ENCODE measurements at regions not wholly inside any gene's neighbourhood (a gene's known extent, or its start where the extent isn't known, plus 50 kb on each side); places are given as distances from the start of the nearest gene placed in this dataset.

- intact Hi-C loops (cut with DNase I) = loop anchor here in 1 of 4 donors (10.0 kb wide), 1 partner anchor 125 kb away; no protein-coding TSS in a partner anchor
- WGBS, 3 donors = 89 to 92% (median 90%) methylated on average over 4 of the region's 4 CpGs
Observed at GRCh38 chr3:31409389-31409788, 123.3 kb upstream of the STT3B start.

GRCh38 chr3:31409866-31410265 lies 122.9 kb upstream of the STT3B start:
- no peak for DNase-seq
- 92% methylated on average over 6 of the region's 6 CpGs for WGBS, 3 donors
- intact Hi-C loops (cut with DNase I) = loop anchor here in 1 of 4 donors (10.0 kb wide), 1 partner anchor 125 kb away; no protein-coding TSS in a partner anchor
- H3K36me3 ChIP-seq = no peaks in the 10 kb centered on the region
- no peak overlapping the region for H3K4me3 ChIP-seq
- no peaks in the 10 kb centered on the region for H3K27me3 ChIP-seq
- H3K27ac ChIP-seq = no peak overlapping the region
- TF ChIP-seq EP300 (IDR thresholded peaks at IDR 0.05) (no peak), POLR2A (IDR thresholded peaks at IDR 0.05) (no peak), CTCF (IDR thresholded peaks at IDR 0.05) (no peak)
- no peaks in the 10 kb centered on the region for H3K4me1 ChIP-seq (ENCODE audit: insufficient read depth)
- H3K9me3 ChIP-seq = no peaks in the 10 kb centered on the region

More at GRCh38 chr3:31409389-31409788, 123.3 kb upstream of the STT3B start:
- H3K4me3 ChIP-seq = no peak overlapping the region
- H3K9me3 ChIP-seq = no peaks in the 10 kb centered on the region
- no peak overlapping the region for H3K27ac ChIP-seq
- no peaks in the 10 kb centered on the region for H3K4me1 ChIP-seq (ENCODE audit: insufficient read depth)
- no peak for DNase-seq
- TF ChIP-seq CTCF (IDR thresholded peaks at IDR 0.05) (no peak), POLR2A (IDR thresholded peaks at IDR 0.05) (no peak), EP300 (IDR thresholded peaks at IDR 0.05) (no peak)
- no peaks in the 10 kb centered on the region for H3K27me3 ChIP-seq
- no peaks in the 10 kb centered on the region for H3K36me3 ChIP-seq

GRCh38 chr3:31410411-31410810 lies 122.3 kb upstream of the STT3B start:
- intact Hi-C loops (cut with DNase I) = no loop called here
- TF ChIP-seq EP300 (IDR thresholded peaks at IDR 0.05) = no peak
- TF ChIP-seq CTCF (IDR thresholded peaks at IDR 0.05) = no peak
- no peak for TF ChIP-seq POLR2A (IDR thresholded peaks at IDR 0.05)
- 86 to 87% (median 86%) methylated on average over 3 of the region's 3 CpGs for WGBS, 3 donors

GRCh38 chr3:31412832-31413231 lies 119.9 kb upstream of the STT3B start:
- no peaks in the 10 kb centered on the region for H3K9me3 ChIP-seq
- no peaks in the 10 kb centered on the region for H3K36me3 ChIP-seq
- H3K4me1 ChIP-seq (ENCODE audit: insufficient read depth) = peaks cover 3% of the 10 kb centered on the region
- TF ChIP-seq POLR2A (IDR thresholded peaks at IDR 0.05) (no peak), EP300 (IDR thresholded peaks at IDR 0.05) (no peak), CTCF (IDR thresholded peaks at IDR 0.05) (no peak)
- DNase-seq = no peak
- 95 to 100% (median 96%) methylated on average over 1 of the region's 1 CpG for WGBS, 3 donors
- H3K27me3 ChIP-seq = no peaks in the 10 kb centered on the region
- intact Hi-C loops (cut with DNase I) = no loop called here
- H3K4me3 ChIP-seq = no peak overlapping the region
- no peak overlapping the region for H3K27ac ChIP-seq

More at GRCh38 chr3:31410411-31410810, 122.3 kb upstream of the STT3B start:
- H3K27ac ChIP-seq = no peak overlapping the region
- H3K4me3 ChIP-seq = no peak overlapping the region
- H3K9me3 ChIP-seq = no peaks in the 10 kb centered on the region
- no peaks in the 10 kb centered on the region for H3K27me3 ChIP-seq
- H3K4me1 ChIP-seq (ENCODE audit: insufficient read depth) = no peaks in the 10 kb centered on the region
- no peaks in the 10 kb centered on the region for H3K36me3 ChIP-seq
- no peak for DNase-seq
